Uterus (tissue), 3 donors: ENCODE measurements at regions not wholly inside any gene's neighbourhood (a gene's known extent, or its start where the extent isn't known, plus 50 kb on each side); places are given as distances from the start of the nearest gene placed in this dataset.

Experiments
- DNase-seq, 2 donors: peaks; one replicate each; pipeline ENCODE4 v3.0.0-alpha.2; 2019 to 2020
- H3K27ac ChIP-seq, 2 donors: fragments of 200-600 bp; sonication (generic); 1 replicate in 1 of 2; 2 replicates in 1 of 2; pipeline ENCODE4 v1.5.1; 2016 to 2018
- H3K27me3 ChIP-seq, 2 donors: fragments of 200-600 bp; sonication (generic); one replicate each; pipeline ENCODE4 v1.5.1; 2018 to 2019; ENCODE audit warnings: control low read depth in 1 of 2
- H3K36me3 ChIP-seq, 2 donors: fragments of 200-600 bp; sonication (generic); one replicate each; pipeline ENCODE4 v1.5.1; 2019; ENCODE audit warnings: control low read depth in 1 of 2
- H3K4me1 ChIP-seq, 2 donors: fragments of 200-600 bp; sonication (generic); one replicate each; pipeline ENCODE4 v1.5.1; 2018 to 2019; ENCODE audit warnings: control low read depth in 1 of 2
- H3K4me3 ChIP-seq, 2 donors: fragments of 200-600 bp; sonication (generic); 1 replicate in 1 of 2; 2 replicates in 1 of 2; pipeline ENCODE4 v1.5.1; 2018 to 2019; ENCODE audit warnings: mild to moderate bottlenecking in 1 of 2
- H3K9me3 ChIP-seq, 2 donors: fragments of 200-600 bp; sonication (generic); one replicate each; pipeline ENCODE4 v1.5.1; 2019; ENCODE audit warnings: control low read depth in 1 of 2
- POLR2A ChIP-seq, 2 donors: fragments of 450-650 bp; IDR thresholded peaks; one replicate each; pipeline ENCODE4 v1.6.1; 2016; ENCODE audit warnings: antibody characterized with exemption in 2 of 2, mild to moderate bottlenecking in 1 of 2, moderate library complexity in 1 of 2
- intact Hi-C: fragments of 100-400 bp; cut with DNase I; formaldehyde crosslinking; loops from one replicate; pipeline ENCODE4 v1.15.1; 2023; ENCODE audit warnings: low total_unique reads
- TF ChIP-seq, protein P1 (sequence below), 4 experiments: fragments of 200-600 bp in 2 of 4; fragments of 450-650 bp in 2 of 4; sonication (generic) in 2 of 4; IDR thresholded peaks; one replicate each; pipeline ENCODE4 v1.5.1; 2016 to 2019; ENCODE audit warnings: antibody characterized with exemption in 4 of 4, mild to moderate bottlenecking in 2 of 4, moderate library complexity in 1 of 4
- donor health status: DM: yes; HTN: yes; CAD: no.

DNA sequence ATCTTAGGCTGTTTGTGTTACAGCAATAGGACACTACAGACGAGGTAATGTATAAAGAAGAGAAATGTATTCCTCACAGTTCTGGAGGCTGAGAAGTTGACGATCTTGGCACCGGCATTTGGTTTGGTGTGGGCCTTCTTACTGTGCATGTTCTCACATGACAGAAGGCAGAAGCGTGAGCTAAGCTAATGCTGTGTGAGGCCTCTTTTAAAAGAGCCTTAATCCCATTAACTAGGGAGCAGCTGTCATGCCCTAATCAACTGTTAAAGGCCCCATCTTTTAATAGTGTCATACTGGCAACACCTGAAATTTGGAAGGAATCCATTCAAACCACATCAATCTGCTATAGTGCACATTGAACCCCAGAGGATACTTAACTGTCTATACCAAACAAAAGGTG lies 992.9 kb downstream of the GALC start:
- no peak overlapping the region for H3K4me3 ChIP-seq
- no peaks in the 10 kb centered on the region for H3K27me3 ChIP-seq
- TF ChIP-seq, protein P1, sequence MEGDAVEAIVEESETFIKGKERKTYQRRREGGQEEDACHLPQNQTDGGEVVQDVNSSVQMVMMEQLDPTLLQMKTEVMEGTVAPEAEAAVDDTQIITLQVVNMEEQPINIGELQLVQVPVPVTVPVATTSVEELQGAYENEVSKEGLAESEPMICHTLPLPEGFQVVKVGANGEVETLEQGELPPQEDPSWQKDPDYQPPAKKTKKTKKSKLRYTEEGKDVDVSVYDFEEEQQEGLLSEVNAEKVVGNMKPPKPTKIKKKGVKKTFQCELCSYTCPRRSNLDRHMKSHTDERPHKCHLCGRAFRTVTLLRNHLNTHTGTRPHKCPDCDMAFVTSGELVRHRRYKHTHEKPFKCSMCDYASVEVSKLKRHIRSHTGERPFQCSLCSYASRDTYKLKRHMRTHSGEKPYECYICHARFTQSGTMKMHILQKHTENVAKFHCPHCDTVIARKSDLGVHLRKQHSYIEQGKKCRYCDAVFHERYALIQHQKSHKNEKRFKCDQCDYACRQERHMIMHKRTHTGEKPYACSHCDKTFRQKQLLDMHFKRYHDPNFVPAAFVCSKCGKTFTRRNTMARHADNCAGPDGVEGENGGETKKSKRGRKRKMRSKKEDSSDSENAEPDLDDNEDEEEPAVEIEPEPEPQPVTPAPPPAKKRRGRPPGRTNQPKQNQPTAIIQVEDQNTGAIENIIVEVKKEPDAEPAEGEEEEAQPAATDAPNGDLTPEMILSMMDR (IDR thresholded peaks at IDR 0.05): no peak
- no peak for TF ChIP-seq POLR2A (IDR thresholded peaks at IDR 0.05)
- DNase-seq: no peak
- intact Hi-C loops: no loop called here
- no peaks in the 10 kb centered on the region for H3K36me3 ChIP-seq
- H3K27ac ChIP-seq: no peak overlapping the region
- no peaks in the 10 kb centered on the region for H3K4me1 ChIP-seq
- H3K9me3 ChIP-seq: no peaks in the 10 kb centered on the region

DNA sequence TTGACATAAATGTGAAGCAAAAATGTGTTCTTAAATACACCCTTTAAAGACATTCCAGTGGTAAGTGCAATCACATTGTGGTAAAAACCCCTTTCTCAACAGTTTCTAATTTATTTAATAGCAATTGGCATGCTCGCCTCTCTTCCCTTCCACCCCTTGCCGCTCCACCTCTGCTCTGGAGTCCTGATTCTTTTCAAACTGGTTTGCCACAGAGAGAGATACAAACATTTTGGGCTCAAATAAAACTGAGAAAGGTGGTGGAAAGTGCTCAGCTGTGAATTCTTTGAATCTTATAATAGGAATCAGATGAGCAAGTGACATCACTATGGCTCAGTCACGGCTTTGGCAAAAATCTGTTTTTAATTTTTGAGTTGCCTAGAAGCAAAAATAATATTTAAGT lies 993.9 kb downstream of the GALC start:
- intact Hi-C loops: no loop called here
- H3K4me3 ChIP-seq: no peak overlapping the region
- H3K36me3 ChIP-seq: no peaks in the 10 kb centered on the region
- no peak for TF ChIP-seq POLR2A (IDR thresholded peaks at IDR 0.05)
- TF ChIP-seq, protein P1 (IDR thresholded peaks at IDR 0.05): no peak
- DNase-seq: no peak
- no peaks in the 10 kb centered on the region for H3K27me3 ChIP-seq
- H3K27ac ChIP-seq: no peak overlapping the region
- no peaks in the 10 kb centered on the region for H3K9me3 ChIP-seq
- no peaks in the 10 kb centered on the region for H3K4me1 ChIP-seq

DNA sequence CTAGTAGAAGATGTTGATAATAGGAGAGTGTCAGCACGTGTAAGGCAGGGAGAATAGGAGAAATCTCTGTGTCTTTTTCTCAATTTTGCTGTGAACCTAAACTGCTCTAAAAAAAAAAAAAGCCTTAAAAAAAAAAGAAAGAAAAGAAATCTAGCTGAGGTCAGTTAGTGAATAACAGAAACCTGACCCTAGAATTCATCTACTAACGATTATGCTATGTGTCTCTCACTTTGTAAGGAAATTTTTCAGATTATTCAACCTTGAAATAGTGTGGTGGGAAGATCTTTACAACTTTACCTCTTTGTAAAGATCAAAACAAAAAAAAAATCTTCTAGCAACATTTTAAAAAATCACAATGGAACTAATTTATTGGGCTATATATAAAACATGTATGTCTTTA lies 995.7 kb downstream of the GALC start:
- Histone ChIP-seq H3K36me3 (no peaks in the 10 kb centered on the region), H3K4me1 (no peaks in the 10 kb centered on the region), H3K27me3 (no peaks in the 10 kb centered on the region), H3K27ac (no peak overlapping the region), H3K9me3 (no peaks in the 10 kb centered on the region), H3K4me3 (no peak overlapping the region)
- no peak for TF ChIP-seq POLR2A (IDR thresholded peaks at IDR 0.05)
- TF ChIP-seq, protein P1 (IDR thresholded peaks at IDR 0.05): no peak
- intact Hi-C loops: no loop called here
- DNase-seq: no peak

- Histone ChIP-seq H3K36me3 (no peaks in the 10 kb centered on the region), H3K4me1 (no peaks in the 10 kb centered on the region), H3K9me3 (no peaks in the 10 kb centered on the region), H3K4me3 (no peak overlapping the region), H3K27ac (no peak overlapping the region), H3K27me3 (no peaks in the 10 kb centered on the region)
- DNase-seq: no peak
- intact Hi-C loops: no loop called here
- no peak for TF ChIP-seq POLR2A (IDR thresholded peaks at IDR 0.05)
- TF ChIP-seq, protein P1 (IDR thresholded peaks at IDR 0.05): no peak
Measured at GRCh38 chr14:86990396-86990795, 1002.6 kb downstream of the GALC start.

DNA sequence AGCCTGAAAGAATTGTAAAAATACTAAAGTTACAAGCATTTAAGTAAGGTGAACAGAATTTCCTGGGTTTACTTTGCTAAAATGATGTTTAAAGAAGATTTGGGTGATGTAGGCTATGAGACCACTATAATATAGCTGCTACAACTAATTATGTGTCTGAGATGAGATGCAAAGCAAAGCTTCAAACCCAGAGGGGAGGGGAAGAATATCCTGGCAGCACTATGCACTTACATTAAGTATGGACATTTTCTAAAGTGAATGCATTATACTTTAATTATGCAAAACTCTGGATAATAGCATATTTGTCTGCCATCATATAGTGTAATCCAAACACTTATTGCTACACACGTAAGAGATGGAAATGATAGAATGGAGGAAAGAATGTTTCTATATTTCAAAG lies 1003.7 kb downstream of the GALC start:
- Histone ChIP-seq H3K27ac (no peak overlapping the region), H3K36me3 (no peaks in the 10 kb centered on the region), H3K27me3 (no peaks in the 10 kb centered on the region), H3K4me3 (no peak overlapping the region), H3K9me3 (no peaks in the 10 kb centered on the region), H3K4me1 (no peaks in the 10 kb centered on the region)
- TF ChIP-seq POLR2A (IDR thresholded peaks at IDR 0.05): no peak
- TF ChIP-seq, protein P1 (IDR thresholded peaks at IDR 0.05): no peak
- DNase-seq: no peak
- intact Hi-C loops: no loop called here
